Caco-2 (cell line): ENCODE measurements at regions not wholly inside any gene's neighbourhood (a gene's known extent, or its start where the extent isn't known, plus 50 kb on each side); places are given as distances from the start of the nearest gene placed in this dataset.
A peak's percentile ranks its signal among the peaks of the same experiment; 100 is the strongest.
"Not testable (repeated sequence)": the region's sequence is repeated elsewhere in the genome, so short reads cannot be mapped to it uniquely, and the experiment has no call there.

Experiments
- BruUV-seq: library from RNA; stranded (reverse); fragments of 400-500 nt; replicated peaks from 2 replicates; lab custom pipeline; 2021; lab: Mats Ljungman, UMichigan
- CTCF ChIA-PET: fragments of 300-600 bp; sonication (Branson Sonifier 250); formaldehyde crosslinking; loops from one replicate; lab custom pipeline; 2022; ENCODE audit warnings: antibody characterized with exemption; lab: Charles Lee
- POLR2A ChIA-PET: fragments of 300-600 bp; sonication (Branson Sonifier 250); formaldehyde crosslinking; loops from one replicate; lab custom pipeline; 2022; ENCODE audit warnings: antibody characterized with exemption; lab: Charles Lee
- DNase-seq, 2 experiments: peaks; one replicate each; pipeline versions ENCODE4 v3.0.0 to v3.0.0-alpha.2; 2020 to 2022
- H3K27me3 ChIP-seq: replicated peaks from 2 replicates; pipeline ENCODE4 v1.6.0; 2011; ENCODE audit warnings: low read length; ENCODE audit not compliant: control insufficient read depth, insufficient read depth
- H3K36me3 ChIP-seq: 2 replicates; pipeline ENCODE4 v1.5.1; 2011; ENCODE audit warnings: low read length; ENCODE audit not compliant: control insufficient read depth, insufficient read depth
- H3K4me1 ChIP-seq: fragments of 250-450 bp; sonication (Bioruptor Pico); 2 replicates; pipeline ENCODE4 v1.5.1; 2020; ENCODE audit warnings: mild to moderate bottlenecking
- H3K4me3 ChIP-seq: 2 replicates; pipeline ENCODE4 v1.5.1; 2011; ENCODE audit warnings: low read depth, mild to moderate bottlenecking, control low read depth, low read length
- H3K9me3 ChIP-seq: fragments of 250-450 bp; sonication (Bioruptor Pico); 2 replicates; pipeline ENCODE4 v1.5.1; 2020; ENCODE audit warnings: mild to moderate bottlenecking, moderate library complexity
- H3K27ac Mint-ChIP-seq: one replicate; pipeline ENCODE4 v1.8.0; 2022; ENCODE audit warnings: mixed read lengths; ENCODE audit not compliant: unreplicated experiment
- H3K27me3 Mint-ChIP-seq: one replicate; pipeline ENCODE4 v1.8.0; 2022; ENCODE audit warnings: mixed read lengths; ENCODE audit not compliant: insufficient read depth, unreplicated experiment
- H3K36me3 Mint-ChIP-seq: one replicate; pipeline ENCODE4 v1.8.0; 2022; ENCODE audit warnings: mild to moderate bottlenecking, mixed read lengths; ENCODE audit not compliant: insufficient read depth, unreplicated experiment
- H3K4me1 Mint-ChIP-seq: one replicate; pipeline ENCODE4 v1.8.0; 2022; ENCODE audit warnings: low read depth, mixed read lengths; ENCODE audit not compliant: unreplicated experiment
- H3K4me3 Mint-ChIP-seq: one replicate; pipeline ENCODE4 v1.8.0; 2022; ENCODE audit warnings: mild to moderate bottlenecking, moderate library complexity, mixed read lengths; ENCODE audit not compliant: unreplicated experiment
- H3K9me3 Mint-ChIP-seq: one replicate; pipeline ENCODE4 v1.8.0; 2022; ENCODE audit warnings: mixed read lengths; ENCODE audit not compliant: unreplicated experiment
- intact Hi-C: fragments of 100-400 bp; cut with micrococcal nuclease; formaldehyde crosslinking; loops from one replicate; pipeline ENCODE4 v1.10.0; 2022; ENCODE audit not compliant: unreplicated experiment
- TF ChIP-seq, protein P1 (sequence below), 2 experiments: fragments of 200-600 bp in 1 of 2; IDR thresholded peaks; 1 replicate in 1 of 2; 2 replicates in 1 of 2; pipeline versions ENCODE4 v1.5.1 to v1.8.0; 2011 to 2022; ENCODE audit warnings: antibody characterized with exemption in 1 of 2, control low read depth in 1 of 2, inconsistent platforms in 1 of 2, low read depth in 1 of 2, low read length in 1 of 2, mild to moderate bottlenecking in 1 of 2, moderate library complexity in 1 of 2; ENCODE audit not compliant: insufficient read depth in 1 of 2, severe bottlenecking in 1 of 2, unreplicated experiment in 1 of 2

DNA sequence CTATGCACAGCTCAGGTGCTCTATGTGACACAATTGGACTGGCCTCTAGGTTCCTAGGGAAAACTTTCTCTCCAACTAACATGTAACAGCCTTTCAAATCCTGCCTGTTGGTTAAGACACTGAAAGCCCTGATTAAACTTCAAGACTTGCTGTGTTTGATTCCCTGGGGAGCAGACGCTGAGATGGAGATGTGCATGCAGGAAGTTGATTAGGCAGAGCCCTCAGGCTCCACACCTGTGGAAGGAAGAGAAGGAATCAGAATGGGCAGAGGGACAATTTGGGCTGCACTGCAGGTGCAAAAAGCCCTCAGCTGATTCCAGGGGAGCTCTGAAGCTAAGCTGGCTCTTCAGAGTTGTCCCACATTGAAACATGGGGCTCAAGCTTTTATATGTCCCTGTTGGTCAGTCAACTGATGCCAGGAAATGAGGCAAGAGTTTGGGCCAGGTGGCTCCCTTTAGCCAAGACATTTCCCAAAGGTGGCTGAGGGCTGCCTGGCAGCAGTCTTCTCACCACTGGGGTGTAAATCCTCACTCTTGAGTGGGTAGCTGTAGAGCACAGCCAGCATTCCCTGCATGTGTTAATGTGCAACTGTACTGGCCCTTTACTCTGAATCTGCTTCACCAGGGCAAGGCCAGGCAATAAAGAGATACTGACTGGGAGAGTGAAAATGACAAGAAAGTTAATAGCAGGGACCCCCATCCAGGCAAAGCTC is 199.5 kb upstream of the DDX18 start:
- Histone ChIP-seq H3K4me3 (no peak overlapping the region), H3K9me3 (no peaks in the 10 kb centered on the region), H3K4me1 (no peaks in the 10 kb centered on the region), H3K36me3 (no peaks in the 10 kb centered on the region), H3K27me3 (no peaks in the 10 kb centered on the region)
- no peaks in the 10 kb centered on the region for H3K27me3 Mint-ChIP-seq
- TF ChIP-seq, protein P1, sequence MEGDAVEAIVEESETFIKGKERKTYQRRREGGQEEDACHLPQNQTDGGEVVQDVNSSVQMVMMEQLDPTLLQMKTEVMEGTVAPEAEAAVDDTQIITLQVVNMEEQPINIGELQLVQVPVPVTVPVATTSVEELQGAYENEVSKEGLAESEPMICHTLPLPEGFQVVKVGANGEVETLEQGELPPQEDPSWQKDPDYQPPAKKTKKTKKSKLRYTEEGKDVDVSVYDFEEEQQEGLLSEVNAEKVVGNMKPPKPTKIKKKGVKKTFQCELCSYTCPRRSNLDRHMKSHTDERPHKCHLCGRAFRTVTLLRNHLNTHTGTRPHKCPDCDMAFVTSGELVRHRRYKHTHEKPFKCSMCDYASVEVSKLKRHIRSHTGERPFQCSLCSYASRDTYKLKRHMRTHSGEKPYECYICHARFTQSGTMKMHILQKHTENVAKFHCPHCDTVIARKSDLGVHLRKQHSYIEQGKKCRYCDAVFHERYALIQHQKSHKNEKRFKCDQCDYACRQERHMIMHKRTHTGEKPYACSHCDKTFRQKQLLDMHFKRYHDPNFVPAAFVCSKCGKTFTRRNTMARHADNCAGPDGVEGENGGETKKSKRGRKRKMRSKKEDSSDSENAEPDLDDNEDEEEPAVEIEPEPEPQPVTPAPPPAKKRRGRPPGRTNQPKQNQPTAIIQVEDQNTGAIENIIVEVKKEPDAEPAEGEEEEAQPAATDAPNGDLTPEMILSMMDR (IDR thresholded peaks at IDR 0.05; ENCODE audit: insufficient read depth in 1 of 2, low read depth in 1 of 2, low read length in 1 of 2, severe bottlenecking in 1 of 2, unreplicated experiment in 1 of 2), result no peak
- no peaks in the 10 kb centered on the region for H3K4me1 Mint-ChIP-seq
- no peak overlapping the region for H3K4me3 Mint-ChIP-seq
- ChIA-PET POLR2A (no interaction called here), CTCF (no interaction called here)
- intact Hi-C loops, result no loop called here
- H3K27ac Mint-ChIP-seq, result no peak overlapping the region
- no peak for DNase-seq
- H3K9me3 Mint-ChIP-seq, result peaks cover under 1% of the 10 kb centered on the region
- H3K36me3 Mint-ChIP-seq, result no peaks in the 10 kb centered on the region
- no TSS peak for BruUV-seq

DNA sequence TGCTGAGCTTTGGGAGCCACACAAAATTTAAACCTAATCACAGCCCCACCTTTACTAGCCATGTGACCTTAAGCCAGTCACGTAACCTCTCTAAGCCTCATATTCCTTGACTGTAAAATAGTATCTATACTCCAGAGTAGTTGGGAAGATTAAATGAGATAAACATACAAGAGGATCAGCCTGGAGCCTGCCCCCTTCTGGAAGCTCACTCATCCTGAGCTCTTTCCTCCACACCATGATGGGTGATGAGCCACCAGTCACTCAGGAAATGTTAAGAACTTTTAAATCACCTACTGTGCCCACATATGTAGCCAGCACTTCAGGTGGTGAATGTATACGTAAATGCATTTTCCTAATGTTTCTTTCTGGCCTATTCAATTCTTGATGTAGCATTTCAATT is 195.9 kb upstream of the DDX18 start:
- ChIA-PET CTCF (no interaction called here), POLR2A (no interaction called here)
- no TSS peak for BruUV-seq
- no peak for DNase-seq
- no peak overlapping the region for H3K4me3 ChIP-seq
- H3K27ac Mint-ChIP-seq, result no peak overlapping the region
- H3K4me1 ChIP-seq, result no peaks in the 10 kb centered on the region
- no peaks in the 10 kb centered on the region for H3K4me1 Mint-ChIP-seq
- no peaks in the 10 kb centered on the region for H3K27me3 Mint-ChIP-seq
- TF ChIP-seq, protein P1 (IDR thresholded peaks at IDR 0.05; ENCODE audit: insufficient read depth in 1 of 2, low read depth in 1 of 2, low read length in 1 of 2, severe bottlenecking in 1 of 2, unreplicated experiment in 1 of 2), result no peak
- H3K9me3 Mint-ChIP-seq, result no peaks in the 10 kb centered on the region
- intact Hi-C loops, result no loop called here
- H3K36me3 Mint-ChIP-seq, result peaks cover 5% of the 10 kb centered on the region
- H3K36me3 ChIP-seq, result no peaks in the 10 kb centered on the region
- H3K4me3 Mint-ChIP-seq, result no peak overlapping the region
- no peaks in the 10 kb centered on the region for H3K9me3 ChIP-seq
- no peaks in the 10 kb centered on the region for H3K27me3 ChIP-seq

DNA sequence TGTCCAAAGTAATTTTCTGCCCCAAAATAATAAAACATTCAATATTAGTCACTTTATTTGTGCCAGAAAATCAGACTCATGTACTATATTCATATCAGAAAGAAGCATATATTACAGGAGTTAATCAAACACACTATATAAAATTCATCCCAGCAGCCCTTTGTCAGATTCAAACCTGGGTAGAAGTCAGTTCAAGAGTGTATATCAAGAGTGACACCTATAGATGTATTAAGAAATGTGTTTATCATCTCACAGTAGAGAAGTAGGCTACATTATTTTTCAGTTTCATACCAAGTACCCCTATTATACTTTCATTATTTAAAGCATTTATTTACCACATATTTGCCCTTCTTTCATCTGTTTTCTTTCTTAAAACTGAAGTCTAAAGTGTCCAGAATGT is 193.2 kb upstream of the DDX18 start:
- Mint-ChIP-seq H3K27me3 (no peaks in the 10 kb centered on the region), H3K4me1 (no peaks in the 10 kb centered on the region), H3K27ac (no peak overlapping the region), H3K36me3 (peaks cover 5% of the 10 kb centered on the region), H3K4me3 (no peak overlapping the region), H3K9me3 (no peaks in the 10 kb centered on the region)
- intact Hi-C loops, result loop anchor here (5.0 kb wide), 1 partner anchor 149 kb away; no protein-coding TSS in a partner anchor
- POLR2A ChIA-PET, result no interaction called here
- Histone ChIP-seq H3K4me3 (no peak overlapping the region), H3K27me3 (no peaks in the 10 kb centered on the region), H3K9me3 (no peaks in the 10 kb centered on the region), H3K4me1 (no peaks in the 10 kb centered on the region), H3K36me3 (no peaks in the 10 kb centered on the region)
- TF ChIP-seq, protein P1 (IDR thresholded peaks at IDR 0.05; ENCODE audit: insufficient read depth in 1 of 2, low read depth in 1 of 2, low read length in 1 of 2, severe bottlenecking in 1 of 2, unreplicated experiment in 1 of 2), result no peak
- BruUV-seq, result no TSS peak
- DNase-seq, result no peak
- CTCF ChIA-PET, result no interaction called here

DNA sequence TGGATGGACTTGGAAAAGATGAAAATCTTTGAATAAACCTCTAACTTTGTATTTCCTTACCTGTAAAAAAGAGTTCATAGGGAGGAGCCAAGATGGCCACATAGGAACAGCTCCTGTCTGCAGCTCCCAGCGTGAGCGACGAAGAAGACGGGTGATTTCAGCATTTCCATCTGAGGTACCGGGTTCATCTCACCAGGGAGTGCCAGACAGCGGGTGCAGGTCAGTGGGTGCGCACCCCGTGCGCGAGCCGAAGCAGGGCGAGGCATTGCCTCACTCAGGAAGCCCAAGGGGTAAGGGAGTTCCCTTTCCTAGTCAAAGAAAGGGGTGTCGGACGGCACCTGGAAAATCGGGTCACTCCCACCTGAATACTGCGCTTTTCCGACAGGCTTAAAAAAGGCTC is 191.3 kb upstream of the DDX18 start:
- peak overlapping the region; percentile 83 for H3K4me3 Mint-ChIP-seq
- CTCF ChIA-PET, result not testable (repeated sequence)
- DNase-seq, result peak in 1 of 2 experiments; percentile 23

More for the DNA sequence above, 191.3 kb upstream of the DDX18 start:
- intact Hi-C loops, result loop anchor here (5.0 kb wide), 1 partner anchor 151 kb away; no protein-coding TSS in a partner anchor
- H3K4me1 Mint-ChIP-seq, H3K27me3 Mint-ChIP-seq, POLR2A ChIA-PET, H3K9me3 Mint-ChIP-seq, H3K27me3 ChIP-seq, H3K9me3 ChIP-seq, H3K36me3 Mint-ChIP-seq, H3K4me1 ChIP-seq, H3K36me3 ChIP-seq: not testable (repeated sequence)
- H3K4me3 ChIP-seq, result peak overlapping the region; percentile 53
- BruUV-seq, result TSS peak; percentile 47
- peak overlapping the region; percentile 79 for H3K27ac Mint-ChIP-seq
